CD4-positive, alpha-beta T cell treated with Interleukin-17A for 1 hour (primary cell): ENCODE measurements at regions not wholly inside any gene's neighbourhood (a gene's known extent, or its start where the extent isn't known, plus 50 kb on each side); places are given as distances from the start of the nearest gene placed in this dataset.
"Not testable (repeated sequence)": the region's sequence is repeated elsewhere in the genome, so short reads cannot be mapped to it uniquely, and the experiment has no call there.

Experiments
- DNase-seq: peaks from one replicate; pipeline ENCODE4 v3.0.0-alpha.2; 2020

- no peak for DNase-seq
Measured at GRCh38 chrX:69431420-69431819, 72.7 kb upstream of the NALF2 start.

GRCh38 chrX:69430785-69431184, 73.3 kb upstream of the NALF2 start:
- DNase-seq, result no peak

GRCh38 chrX:69429339-69430015, 74.6 kb upstream of the NALF2 start:
- DNase-seq, result no peak

GRCh38 chrX:69428216-69428615, 75.9 kb upstream of the NALF2 start:
- no peak for DNase-seq

- DNase-seq, result no peak
Measured at GRCh38 chrX:69424910-69425309, 79.2 kb upstream of the NALF2 start.

GRCh38 chrX:69424161-69424560, 80.0 kb upstream of the NALF2 start:
- no peak for DNase-seq

GRCh38 chrX:69422208-69422607, 81.9 kb upstream of the NALF2 start:
- DNase-seq, result not testable (repeated sequence)

- DNase-seq, result no peak
Measured at GRCh38 chrX:69415698-69416097, 88.4 kb upstream of the NALF2 start.

GRCh38 chrX:69412661-69413060, 91.5 kb upstream of the NALF2 start:
- no peak for DNase-seq

GRCh38 chrX:69398881-69399280, 105.2 kb upstream of the NALF2 start:
- DNase-seq, result no peak

- DNase-seq, result no peak
Measured at GRCh38 chrX:69396916-69397315, 107.2 kb upstream of the NALF2 start.

GRCh38 chrX:69395306-69395705, 108.8 kb upstream of the NALF2 start:
- no peak for DNase-seq

- no peak for DNase-seq
Measured at GRCh38 chrX:69389101-69389501, 115.0 kb upstream of the NALF2 start.

- no peak for DNase-seq
Measured at GRCh38 chrX:69388526-69388925, 115.6 kb upstream of the NALF2 start.

GRCh38 chrX:69387567-69388487, 116.3 kb upstream of the NALF2 start:
- DNase-seq, result peak; percentile 8

- DNase-seq, result no peak
Measured at GRCh38 chrX:69386681-69387080, 117.4 kb upstream of the NALF2 start.

GRCh38 chrX:69379412-69379811, 124.7 kb upstream of the NALF2 start:
- DNase-seq, result no peak

- DNase-seq, result no peak
Measured at GRCh38 chrX:69374569-69374968, 129.6 kb upstream of the NALF2 start.

- no peak for DNase-seq
Measured at GRCh38 chrX:69372435-69372834, 131.7 kb upstream of the NALF2 start.

- no peak for DNase-seq
Measured at GRCh38 chrX:69371159-69371558, 133.0 kb upstream of the NALF2 start.

- DNase-seq, result no peak
Measured at GRCh38 chrX:69369999-69370398, 134.1 kb upstream of the NALF2 start.

GRCh38 chrX:69366183-69366582, 137.9 kb upstream of the NALF2 start:
- no peak for DNase-seq

- DNase-seq, result no peak
Measured at GRCh38 chrX:69365755-69366154, 138.4 kb upstream of the NALF2 start.

GRCh38 chrX:69365349-69365748, 138.8 kb upstream of the NALF2 start:
- DNase-seq, result no peak
